ENCODE measurements at regions not wholly inside any gene's neighbourhood (a gene's known extent, or its start where the extent isn't known, plus 50 kb on each side); places are given as distances from the start of the nearest gene placed in this dataset.
A peak's percentile ranks its signal among the peaks of the same experiment; 100 is the strongest.
"Not testable (repeated sequence)": the region's sequence is repeated elsewhere in the genome, so short reads cannot be mapped to it uniquely, and the experiment has no call there.

DNA sequence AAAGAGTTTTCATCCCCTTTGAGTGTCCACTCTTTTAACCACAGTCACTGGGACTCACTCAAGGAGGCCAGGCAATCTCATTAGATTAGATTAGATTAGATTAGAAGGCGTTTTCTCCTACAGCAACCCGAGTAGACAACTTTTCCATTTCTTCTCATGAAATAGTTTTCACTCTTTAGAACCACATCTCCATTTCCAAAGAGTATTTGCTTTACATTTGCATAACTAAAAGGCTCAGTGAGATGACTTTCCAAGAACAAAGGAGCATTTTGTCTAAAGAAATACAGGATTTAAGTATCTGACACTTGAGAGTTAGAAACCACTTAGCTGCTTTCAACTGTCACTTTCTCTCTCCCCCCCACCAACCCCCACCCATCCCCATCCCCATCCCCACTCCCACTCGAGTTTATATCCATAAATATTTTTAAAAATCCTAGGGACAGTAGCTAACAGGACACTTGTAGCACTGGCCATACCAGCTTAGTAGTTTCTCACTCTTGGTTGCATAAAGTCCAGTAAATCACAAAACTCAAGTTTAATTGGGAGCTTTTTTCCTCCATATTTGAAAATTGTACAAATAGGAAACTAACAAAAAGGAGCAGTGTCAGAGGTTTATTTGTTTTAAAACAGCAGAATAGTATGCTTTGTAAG lies 2202.9 kb upstream of the WWC1 start:
- DNase-seq: no peak

DNA sequence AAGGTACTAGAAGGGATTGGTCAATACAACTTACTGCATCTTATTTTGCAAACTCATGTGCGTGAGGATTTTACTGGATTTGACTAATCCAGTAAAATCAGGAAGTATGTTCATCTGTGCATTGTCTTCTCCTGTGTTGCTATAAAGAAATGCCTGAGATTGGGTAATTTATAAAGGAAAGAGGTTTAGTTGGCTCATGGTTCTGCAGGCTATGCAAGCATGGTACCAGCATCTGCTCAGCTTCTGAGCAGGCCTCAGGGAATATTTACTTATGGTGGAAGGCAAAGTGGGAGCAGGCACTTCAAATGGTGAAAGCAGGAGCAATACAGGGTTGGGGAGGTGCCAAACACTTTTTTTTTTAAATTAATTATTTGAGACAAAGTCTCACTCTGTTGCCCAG lies 2199.5 kb upstream of the WWC1 start:
- no peak for DNase-seq

DNA sequence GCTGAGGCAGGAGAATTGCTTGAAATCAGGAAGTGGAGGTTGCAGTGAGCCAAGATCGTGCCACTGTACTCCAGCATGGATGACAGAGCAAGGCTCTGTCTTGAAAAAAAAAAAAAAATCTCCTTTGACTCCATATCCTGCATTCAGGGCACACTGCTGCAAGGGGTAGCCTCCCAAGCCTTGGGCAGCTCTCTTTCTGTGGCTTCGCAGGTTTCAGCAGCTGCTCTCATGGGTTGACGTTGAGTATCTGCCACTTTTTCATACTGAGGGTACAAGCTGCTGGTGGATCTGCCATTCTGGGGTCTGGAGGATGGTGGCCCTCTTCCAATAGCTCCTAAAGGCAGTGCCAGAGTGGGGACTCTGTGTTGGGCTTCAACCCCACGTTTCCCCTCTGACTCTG lies 2198.1 kb upstream of the WWC1 start:
- no peak for DNase-seq

DNA sequence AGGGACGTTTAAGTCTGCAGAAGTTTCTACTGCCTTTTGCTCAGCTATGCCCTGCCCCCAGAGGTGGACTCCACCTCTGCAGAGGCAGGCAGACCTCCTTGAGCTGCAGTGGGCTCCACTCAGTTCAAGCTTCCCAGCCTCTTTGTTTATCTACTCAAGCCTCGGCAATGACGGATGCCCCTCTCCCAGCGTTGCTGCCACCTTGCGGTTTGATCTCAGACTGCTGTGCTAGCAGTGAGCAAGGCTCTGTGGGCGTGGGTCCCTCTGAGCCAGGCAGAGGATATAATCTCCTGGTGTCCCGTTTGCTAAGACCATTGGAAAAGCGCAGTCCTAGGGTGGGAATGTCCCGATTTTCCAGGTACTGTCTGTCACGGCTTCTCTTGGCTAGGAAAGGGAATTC lies 2188.5 kb upstream of the WWC1 start:
- no peak for DNase-seq

DNA sequence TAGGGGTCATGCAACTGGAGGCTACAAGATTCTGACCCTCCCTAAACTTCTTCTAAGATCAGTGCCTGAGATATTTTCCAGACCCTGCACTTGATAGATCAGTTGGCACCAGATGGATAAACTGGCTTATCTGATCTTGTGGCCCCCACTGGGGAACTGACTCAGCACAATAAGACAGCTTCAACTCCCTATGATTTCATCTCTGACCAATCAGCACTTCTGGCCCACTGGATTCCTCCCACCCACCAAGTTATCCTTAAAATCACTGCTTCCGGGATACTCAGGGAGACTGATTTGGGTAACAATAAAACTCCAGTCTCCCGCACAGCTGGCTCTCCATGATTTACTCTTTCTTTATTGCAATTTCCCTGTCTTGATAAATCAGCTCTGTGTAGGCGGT lies 2180.4 kb upstream of the WWC1 start:
- DNase-seq: no peak

DNA sequence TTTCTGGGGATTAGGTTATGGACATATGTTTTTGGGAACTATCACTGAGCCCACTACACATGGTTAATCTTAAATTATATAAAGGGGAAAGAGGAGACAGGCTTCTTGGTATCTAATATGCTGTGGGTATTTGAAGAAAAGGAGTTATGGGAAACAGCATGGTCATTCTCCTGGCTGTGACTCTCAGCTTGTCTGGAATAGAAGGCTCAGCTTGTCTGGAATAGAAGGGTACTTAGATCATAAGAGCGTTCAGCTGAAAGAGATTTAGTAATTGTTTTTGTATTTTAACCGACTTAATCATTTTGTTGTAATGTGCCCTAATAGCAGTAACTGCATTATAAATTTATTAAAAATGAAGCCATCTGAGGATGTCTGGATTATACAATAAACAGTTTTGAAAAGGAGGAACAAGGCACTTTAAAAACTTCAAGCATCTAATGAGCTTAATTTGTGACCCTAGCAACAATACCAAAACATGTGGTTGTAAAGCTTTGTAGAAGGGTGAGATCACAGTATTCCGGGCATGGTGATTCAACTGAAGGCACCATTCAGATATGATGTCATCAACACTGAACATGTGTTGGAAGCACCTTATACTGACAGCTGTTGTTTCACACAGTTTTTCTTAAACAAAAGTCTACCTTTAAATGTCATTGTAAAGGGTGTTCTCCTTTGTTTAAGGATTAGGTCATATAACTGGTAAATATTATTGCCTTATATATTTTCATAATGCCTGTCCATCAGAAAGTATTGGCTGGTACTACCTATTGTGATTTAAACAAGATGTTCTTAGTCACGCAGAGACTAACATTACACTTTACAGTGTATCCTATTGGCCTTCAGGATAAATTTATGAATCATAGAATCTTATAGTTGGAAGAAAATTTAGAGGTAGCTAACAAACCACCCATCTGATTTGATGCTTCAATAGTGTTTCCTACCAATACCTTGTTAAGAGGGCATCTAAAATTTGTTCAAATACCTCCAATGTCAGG lies 2174.1 kb upstream of the WWC1 start:
- no peak for DNase-seq

DNA sequence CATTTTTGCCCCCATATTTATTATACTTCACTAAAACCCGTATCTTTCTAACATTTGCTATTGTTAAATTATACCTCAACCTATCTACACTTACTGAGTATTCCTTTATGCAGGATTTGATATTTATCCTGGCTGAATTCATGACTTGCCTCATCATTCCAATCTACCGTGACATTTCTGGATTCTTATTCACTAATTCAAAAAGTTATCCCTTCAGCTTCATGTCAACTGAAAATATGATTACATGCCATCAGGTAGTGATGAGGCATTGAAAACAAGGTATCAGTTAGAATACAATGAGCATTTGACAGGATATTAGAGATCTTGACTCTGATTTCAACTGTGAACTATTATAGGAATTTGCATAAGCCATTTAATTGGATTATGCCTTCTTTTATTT lies 2171.9 kb upstream of the WWC1 start:
- DNase-seq: no peak

DNA sequence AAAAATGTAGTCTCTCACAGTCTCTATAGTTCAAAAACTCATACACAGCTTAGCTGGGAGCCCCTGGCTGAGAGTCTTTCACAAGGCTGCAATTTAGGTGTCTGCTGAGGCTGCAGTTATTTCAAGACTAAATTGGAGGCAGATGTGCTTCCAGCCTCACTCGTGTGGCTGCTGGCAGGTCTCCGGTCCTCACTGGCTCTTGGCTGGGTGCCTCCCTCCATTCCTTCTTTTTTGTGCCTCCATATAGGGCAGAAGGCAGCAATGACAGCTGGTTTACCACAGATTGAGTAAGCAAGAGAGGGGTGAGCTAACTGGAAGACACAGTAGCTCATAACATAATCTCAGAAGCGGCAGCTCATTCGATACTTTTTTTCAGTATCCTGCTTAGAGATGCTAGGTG lies 2167.7 kb upstream of the WWC1 start:
- no peak for DNase-seq

DNA sequence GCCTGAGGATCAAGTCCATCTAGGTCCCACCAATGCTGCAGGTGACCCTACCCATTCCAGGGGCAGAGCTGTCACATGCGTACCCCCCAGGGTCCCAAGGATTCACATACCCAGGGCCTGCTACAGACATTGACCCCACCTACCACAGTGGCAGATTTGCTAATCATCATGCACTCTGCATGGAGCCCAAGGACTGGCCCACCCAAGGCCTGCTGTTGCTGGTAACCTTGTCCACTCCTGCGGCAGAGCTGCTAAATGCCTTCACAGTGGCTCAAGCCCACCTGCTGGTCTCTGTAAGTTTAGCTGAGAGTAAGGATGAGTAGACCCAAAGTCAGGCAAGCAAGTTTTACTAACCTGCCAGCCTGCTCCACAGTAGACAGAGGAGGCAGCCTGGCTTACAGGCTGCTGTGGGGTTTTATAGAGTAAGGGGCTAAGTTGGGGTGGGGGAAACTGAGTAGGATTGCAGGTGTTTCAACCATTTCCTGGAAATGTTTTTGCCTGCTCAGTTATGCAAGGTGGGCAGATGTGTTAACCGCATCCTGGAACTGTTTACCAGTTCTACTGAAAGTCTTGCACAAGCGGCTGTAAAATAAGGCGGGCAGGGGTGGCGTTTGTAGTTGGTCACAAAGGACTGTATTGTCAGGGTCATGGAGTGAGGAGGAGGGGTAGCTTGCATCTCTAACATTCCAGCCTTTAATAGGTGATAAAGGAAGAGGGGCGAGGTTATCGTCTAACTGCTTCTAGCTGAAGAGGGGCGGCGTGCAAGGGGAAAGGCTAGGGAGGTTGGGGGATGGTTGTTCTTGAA lies 2163.5 kb upstream of the WWC1 start:
- DNase-seq: no peak

DNA sequence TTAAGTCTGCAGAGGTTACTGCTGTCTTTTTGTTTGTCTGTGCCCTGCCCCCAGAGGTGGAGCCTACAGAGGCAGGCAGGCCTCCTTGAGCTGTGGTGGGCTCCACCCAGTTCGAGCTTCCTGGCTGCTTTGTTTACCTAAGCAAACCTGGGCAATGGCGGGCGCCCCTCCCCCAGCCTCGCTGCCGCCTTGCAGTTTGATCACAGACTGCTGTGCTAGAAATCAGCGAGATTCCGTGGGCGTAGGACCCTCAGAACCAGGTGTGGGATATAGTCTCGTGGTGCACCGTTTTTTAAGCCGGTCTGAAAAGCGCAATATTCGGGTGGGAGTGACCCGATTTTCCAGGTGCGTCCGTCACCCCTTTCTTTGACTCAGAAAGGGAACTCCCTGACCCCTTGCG lies 2146.3 kb upstream of the WWC1 start:
- DNase-seq: not testable (repeated sequence)

DNA sequence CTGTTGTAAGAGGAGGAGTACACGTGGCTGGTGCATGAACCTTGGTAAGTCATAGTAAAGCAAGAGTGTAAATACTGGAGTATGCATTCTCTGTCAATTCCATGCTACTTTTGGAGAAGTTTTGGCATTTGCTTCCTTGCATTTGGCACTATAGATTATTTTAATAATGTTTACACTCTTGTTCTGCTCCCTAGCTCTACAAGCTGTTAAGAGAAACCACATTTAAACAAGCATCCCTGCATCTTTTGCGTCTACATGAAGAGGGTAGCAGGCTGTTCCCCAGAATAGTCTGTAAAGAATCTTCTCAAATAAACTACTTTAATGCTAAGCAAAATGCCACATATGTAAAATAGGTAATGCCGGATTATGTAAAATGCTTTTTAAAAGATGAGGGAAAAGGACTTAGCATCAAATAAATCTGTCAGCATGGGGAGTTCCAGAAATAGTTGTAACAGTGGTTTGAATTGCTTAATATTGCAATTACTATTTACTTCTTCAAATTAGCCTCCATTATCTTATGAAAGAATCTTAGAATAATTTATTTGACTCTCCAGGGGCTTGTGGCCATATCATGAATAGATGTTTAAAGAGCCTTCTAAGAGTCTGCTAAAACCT lies 2127.3 kb upstream of the WWC1 start:
- no peak for DNase-seq

DNA sequence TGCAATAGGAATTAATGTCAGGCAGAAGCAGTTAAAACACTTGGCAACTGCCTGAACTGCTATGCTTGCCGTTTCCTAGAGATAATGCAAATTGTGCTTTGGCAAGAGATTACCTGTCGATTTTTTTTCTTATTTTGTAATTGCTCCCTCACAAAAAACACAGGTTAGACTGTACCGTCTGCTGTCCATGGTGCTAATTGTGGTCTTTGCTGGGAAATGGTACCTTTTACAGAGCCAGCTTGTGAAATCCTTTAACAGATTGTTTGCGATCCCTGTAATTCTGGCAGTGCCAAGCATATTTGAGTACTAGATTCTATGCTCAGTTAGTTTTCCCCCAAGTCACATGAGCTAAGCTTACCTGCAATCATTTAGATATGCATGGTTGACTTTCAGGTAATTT lies 2125.8 kb upstream of the WWC1 start:
- no peak for DNase-seq

DNA sequence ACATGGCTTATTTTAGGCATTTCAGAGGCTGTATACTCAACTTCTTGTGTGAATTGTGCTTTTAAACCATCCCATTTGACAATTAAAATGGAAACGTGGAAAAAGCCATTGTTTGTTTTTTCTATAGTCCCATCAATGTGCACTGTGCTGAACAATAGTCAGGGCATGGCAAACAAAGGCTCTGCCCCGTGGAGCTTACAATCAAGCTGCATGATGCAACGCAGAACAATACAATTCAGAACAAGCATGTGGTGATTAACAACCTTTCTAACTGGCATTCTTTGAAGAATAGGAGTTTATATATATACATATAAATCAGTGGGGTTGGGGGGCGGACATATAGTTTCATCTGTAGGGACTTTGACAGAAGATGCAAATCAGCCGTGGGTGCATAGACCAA lies 2125.4 kb upstream of the WWC1 start:
- no peak for DNase-seq

DNA sequence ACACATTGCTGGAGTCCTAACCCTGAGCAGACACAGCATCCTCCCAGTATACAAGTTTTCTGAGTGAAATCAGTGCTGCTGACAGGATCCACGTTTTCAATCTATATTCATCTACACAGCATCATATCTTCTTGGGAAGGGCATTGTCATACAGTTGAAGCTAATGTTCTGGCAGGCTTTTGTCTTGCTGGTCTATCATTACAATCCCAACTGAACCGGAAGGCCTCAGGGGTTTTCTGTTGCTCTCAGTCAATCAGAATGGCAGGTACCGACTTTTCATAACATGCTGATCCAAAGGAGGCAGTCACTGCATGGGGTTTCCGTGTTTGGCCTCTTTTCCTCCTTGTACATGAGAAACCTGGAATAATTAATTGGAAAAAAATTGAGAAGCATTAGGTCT lies 2118.8 kb upstream of the WWC1 start:
- no peak for DNase-seq

DNA sequence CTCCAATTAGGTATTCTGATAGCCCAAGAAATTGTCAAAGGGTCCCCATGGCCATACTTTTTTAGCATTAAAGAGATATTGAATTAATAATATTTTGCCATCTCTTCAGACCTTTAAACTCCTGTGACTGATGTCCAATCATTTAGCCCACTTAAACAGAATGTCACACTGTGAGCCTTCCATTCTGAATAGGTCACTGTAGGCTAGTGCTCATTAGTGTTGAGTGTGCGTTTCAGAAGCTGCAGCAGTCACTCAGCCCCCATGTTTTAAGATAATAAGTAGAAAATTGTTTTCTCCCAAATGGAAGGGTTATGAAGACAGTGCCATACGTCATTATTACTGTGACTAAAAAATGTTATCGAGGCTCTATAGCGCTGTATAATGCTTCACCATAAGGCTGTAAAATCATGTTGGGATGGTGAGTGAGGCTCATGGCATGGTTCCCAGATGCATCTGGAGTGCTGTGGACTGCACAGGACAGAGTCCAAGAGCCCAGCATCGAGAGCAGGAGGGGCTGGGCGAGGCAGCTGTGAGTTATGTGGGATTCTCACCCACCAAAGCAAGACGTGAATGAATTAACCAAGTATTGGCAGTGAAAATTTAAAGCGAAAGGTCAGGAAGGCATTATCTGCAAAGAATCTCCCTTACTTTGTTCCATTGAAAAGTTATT lies 2112.9 kb upstream of the WWC1 start:
- DNase-seq: peak in 3 of 58 donors; percentile 3 to 6 (median 4)

DNA sequence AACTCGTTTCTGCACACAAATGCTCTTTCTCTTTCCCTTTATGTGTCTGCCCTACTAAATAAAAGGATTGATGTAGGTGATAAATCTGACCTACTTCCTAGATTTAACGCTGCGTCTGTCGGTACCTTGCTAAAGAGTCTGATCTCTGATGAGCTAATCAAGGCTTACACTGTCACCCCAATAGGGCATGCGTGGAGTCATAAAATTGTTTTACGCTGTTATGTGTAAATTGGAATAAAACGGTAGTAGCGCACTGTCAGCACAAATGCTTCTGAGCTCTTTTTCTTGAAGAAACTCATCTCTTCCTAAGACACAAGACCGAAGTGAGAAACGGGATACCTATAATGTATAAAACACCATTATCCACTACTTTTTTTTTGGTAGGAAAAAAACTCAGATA lies 2106.3 kb upstream of the WWC1 start:
- no peak for DNase-seq

DNA sequence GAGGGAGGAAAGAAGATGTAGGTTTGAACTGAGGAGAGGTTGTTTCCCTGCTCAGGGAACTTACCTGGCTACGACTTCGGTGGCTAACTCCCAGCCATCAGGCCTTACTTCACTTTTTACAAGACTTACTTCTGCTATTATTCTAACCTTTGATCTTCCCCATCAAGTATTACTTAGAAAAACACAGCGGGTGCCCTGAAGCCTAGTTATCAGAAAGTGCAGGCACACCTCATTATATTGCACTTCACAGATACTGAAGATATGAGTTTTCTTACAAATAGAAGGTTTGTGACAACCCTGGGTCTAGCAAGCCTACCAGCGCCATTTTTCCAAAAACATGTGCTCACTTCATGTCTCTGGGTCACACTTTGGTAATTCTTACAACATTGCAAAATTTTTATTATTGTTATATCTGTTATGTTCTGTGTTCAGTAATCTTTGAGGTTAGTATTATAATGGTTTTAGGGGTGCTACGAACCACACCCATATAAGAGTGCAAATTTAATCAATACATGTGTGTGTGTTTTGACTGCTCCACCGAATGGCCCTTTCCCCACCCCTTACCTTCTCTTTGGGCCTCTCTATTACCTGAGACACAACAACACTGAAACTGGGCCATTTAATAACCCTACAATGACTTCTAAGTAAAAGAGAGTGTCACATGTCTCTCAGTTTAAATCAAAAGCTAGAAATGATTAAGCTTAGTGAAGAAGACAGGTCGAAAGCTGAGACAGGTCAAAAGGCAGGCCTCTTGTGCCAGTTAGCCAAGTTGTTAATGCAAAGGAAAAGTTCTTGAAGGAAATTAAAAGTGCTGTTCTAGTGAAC lies 2102.7 kb upstream of the WWC1 start:
- DNase-seq: no peak

DNA sequence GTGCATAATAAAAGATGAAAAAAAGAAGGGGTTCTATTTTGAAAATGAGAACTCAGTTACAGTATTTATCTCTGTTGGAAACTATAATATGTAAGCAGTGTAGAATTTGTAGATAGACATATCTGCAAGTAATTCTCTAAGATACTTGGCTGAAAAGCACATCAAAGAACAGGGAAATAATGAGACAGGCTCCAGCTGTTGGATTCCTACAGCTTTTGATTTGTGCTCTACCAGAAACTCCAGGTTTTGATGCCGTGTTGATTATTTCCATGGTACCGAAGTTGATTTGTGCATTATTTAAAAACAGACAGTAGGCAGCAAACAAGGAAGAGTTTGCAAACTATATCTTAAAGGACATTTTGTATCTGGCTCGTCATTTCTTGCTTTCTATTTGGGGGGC lies 2098.7 kb upstream of the WWC1 start:
- DNase-seq: no peak

DNA sequence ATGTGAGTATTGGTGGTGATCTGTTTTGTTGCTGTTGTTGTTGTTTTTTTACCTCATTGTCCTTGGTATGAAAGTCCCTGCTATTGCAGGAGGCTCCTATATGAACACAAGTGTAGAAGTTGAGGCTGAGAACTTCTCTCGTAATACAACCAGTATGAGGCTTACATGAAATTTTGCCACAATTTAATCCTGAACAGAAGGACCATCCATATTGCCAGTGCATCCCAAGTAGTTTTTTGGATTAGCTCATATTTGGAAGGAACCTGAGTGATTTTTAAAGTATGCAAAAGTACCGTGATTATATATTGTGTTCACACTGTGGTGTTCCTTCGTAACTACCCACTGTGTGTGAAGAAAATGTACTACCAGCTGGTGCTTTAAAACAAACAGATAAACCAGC lies 2095.5 kb upstream of the WWC1 start:
- DNase-seq: no peak

DNA sequence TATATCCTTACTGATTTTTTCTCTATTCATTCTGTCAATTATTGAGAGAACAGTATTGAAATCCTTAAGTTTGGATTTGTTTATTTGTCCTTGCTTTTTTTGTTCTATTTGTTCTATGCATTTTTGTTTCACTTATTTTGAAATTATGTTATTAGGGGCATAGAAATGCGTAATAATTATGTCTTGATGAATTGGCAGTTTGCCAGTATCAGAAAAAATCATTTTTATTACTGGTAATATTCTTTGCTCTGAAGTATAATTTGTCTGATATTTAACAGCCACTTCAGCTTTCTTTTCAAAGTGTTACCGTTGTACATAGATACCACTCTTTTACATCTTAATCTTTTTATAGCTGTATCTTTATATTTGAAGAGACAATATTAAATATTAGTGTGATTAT lies 2090.9 kb upstream of the WWC1 start:
- DNase-seq: no peak
